ENCODE measurements at regions not wholly inside any gene's neighbourhood (a gene's known extent, or its start where the extent isn't known, plus 50 kb on each side); places are given as distances from the start of the nearest gene placed in this dataset.

DNA sequence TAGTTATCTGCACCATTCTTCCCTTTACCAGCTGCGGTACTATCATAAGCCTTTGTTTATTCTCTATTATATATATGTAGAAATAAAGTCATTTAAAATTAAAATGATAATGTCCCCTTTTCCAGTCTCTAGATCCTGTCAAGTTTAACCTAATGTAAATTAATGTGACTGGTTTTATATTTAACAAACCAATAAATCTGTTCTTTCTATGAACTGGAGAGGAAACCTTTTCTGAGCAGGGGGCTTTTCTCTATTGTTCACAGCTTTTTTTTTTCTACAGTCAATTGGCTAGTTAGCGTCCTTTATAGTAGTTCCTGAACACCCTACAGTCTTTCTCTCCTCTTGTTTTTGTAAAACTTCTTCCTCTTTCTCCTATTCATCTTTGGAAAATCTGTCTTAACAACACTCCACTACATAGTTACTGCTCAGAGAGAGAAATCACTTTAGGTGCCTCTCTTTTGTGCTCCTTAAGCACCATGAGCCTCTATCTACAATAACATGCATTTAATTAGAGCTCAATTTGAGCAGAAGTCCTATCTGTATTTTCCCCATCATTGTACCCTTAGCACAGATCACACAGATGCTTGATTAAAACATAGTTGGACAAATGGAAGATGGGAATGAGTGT lies 332.6 kb upstream of the SYT1 start:
- no peak overlapping the region for H3K27ac ChIP-seq
- TF ChIP-seq, protein P1, sequence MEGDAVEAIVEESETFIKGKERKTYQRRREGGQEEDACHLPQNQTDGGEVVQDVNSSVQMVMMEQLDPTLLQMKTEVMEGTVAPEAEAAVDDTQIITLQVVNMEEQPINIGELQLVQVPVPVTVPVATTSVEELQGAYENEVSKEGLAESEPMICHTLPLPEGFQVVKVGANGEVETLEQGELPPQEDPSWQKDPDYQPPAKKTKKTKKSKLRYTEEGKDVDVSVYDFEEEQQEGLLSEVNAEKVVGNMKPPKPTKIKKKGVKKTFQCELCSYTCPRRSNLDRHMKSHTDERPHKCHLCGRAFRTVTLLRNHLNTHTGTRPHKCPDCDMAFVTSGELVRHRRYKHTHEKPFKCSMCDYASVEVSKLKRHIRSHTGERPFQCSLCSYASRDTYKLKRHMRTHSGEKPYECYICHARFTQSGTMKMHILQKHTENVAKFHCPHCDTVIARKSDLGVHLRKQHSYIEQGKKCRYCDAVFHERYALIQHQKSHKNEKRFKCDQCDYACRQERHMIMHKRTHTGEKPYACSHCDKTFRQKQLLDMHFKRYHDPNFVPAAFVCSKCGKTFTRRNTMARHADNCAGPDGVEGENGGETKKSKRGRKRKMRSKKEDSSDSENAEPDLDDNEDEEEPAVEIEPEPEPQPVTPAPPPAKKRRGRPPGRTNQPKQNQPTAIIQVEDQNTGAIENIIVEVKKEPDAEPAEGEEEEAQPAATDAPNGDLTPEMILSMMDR (IDR thresholded peaks at IDR 0.05): no peak
- TF ChIP-seq ZFX (IDR thresholded peaks at IDR 0.05; ENCODE audit: borderline replicate concordance): no peak

DNA sequence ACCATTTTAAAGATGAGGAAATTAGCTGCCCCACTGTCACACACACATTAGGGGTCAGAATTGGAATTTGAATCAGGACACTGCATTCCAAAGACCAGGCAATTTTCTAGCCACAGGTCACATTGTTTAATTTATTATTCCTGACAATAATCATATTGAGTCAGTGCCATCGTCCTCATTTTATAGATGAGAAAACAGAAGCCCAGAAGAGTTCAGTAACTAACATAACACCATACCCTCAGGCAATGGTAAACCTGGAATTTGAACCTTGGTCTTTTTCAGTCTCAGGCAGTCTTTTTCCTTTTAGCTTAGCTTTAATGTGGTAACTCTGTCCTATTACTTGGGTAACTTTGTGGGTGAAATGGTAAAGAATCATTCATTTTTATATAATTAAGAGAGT lies 330.3 kb upstream of the SYT1 start:
- no peak overlapping the region for H3K27ac ChIP-seq
- no peak for TF ChIP-seq ZFX (IDR thresholded peaks at IDR 0.05; ENCODE audit: borderline replicate concordance)
- TF ChIP-seq, protein P1 (IDR thresholded peaks at IDR 0.05): no peak

DNA sequence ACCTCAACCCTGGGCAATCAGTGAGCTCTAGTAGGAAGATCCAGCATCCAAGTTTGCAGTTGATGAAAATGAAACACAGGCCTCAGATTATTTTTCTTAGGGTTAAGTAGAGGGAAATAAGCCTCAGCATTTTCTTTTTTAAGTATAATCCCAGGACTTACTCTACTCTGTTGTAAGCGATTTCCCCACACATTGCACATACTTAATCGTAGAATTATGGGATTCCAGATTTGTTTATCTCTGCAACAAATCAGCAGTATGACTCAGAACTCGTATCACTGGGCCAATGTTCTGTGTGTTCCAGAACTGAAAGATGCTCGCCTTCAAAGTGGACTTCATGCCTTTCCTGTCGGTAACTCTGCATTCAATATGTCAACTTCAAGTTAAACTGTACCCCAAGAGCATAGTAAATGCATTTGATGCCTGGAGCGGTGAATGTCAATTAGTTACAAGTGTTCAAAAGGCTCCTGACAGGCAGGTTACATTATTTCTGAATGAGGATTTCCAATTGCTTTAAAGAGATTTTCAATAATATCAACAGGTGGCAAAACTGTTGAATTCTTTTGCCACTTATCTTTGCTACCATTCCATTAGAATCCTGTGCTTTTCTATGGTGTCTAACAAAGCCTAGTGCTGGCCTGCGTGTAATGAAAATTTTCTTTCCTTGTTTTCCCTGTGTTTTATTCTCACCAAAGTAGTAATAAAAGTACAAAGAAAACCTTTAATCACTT lies 323.8 kb upstream of the SYT1 start:
- no peak overlapping the region for H3K27ac ChIP-seq
- no peak for TF ChIP-seq ZFX (IDR thresholded peaks at IDR 0.05; ENCODE audit: borderline replicate concordance)
- TF ChIP-seq, protein P1 (IDR thresholded peaks at IDR 0.05): no peak

DNA sequence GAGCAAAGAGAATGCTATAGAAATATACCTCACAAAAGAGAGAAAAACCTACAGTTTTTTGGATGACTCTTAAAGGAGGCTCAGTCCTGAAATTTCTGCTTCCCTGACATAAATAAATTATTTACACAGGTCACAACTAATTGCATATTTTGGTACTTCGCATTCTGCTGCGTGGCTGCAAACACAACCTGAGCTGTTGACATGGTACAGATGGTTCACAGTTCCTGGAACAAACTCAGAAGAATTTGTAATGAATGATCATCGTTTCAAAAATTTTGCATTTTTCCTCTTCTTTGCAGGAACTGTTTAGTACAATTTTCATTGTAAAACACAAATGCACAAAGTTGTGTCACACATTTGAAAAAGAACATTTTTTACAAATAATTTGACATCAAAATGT lies 313.7 kb upstream of the SYT1 start:
- H3K27ac ChIP-seq: no peak overlapping the region
- TF ChIP-seq, protein P1 (IDR thresholded peaks at IDR 0.05): no peak
- no peak for TF ChIP-seq ZFX (IDR thresholded peaks at IDR 0.05; ENCODE audit: borderline replicate concordance)

DNA sequence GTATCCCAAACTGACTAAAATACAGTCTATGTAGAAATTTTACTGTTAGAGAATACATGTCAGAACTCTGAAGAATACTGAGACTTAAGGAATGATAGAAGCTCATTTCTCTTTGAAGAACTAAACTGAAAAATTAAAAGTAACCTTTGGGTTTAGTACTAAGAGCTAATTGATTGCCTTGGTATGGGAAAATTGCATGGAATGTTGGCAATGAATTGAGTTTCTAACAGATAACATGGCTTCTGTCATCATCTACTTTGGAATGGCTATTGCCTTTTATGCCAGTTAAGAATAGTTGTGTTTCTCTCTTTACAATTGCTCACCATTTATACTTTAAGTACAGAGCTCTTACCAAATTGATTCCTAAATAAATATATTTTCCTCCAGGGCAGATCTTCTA lies 308.8 kb upstream of the SYT1 start:
- H3K27ac ChIP-seq: no peak overlapping the region
- TF ChIP-seq, protein P1 (IDR thresholded peaks at IDR 0.05): no peak
- no peak for TF ChIP-seq ZFX (IDR thresholded peaks at IDR 0.05; ENCODE audit: borderline replicate concordance)

DNA sequence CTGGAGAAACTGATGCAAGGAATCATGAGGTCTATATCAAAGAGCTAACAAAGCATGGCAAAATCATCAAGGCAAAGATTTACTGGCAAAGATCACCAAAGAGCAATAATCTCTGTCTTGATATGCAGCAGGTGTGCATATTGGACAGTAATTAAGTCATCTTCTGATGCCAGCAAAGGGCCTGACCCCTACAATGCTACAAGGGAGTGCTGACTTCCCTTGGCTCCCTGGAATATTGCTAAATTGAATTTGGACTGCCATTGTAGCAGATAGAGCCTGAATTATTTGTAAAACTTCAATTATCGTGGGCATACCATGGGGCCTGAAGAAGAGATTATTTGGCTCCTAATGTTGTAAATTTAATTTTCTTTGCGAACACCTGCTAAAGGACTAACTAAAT lies 307.9 kb upstream of the SYT1 start:
- no peak overlapping the region for H3K27ac ChIP-seq
- TF ChIP-seq, protein P1 (IDR thresholded peaks at IDR 0.05): no peak
- no peak for TF ChIP-seq ZFX (IDR thresholded peaks at IDR 0.05; ENCODE audit: borderline replicate concordance)

DNA sequence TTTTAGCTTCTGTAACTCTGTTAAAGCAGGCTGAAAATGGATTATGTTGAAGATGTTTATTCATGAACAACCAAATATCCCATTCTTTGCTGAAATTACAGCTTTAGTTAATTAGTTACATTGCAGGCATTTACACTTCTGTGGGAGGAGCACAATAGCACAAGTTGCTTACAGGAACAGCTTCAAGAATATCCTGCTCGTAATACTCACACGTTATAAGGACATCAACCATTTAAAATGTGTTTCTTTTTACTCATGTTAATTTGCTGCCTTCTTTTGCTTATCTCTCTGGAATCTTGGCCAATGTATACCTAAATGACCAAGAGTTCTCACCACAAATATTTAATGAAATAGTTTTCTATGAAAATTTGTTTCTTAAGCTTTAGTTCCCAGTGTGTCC lies 305.2 kb upstream of the SYT1 start:
- no peak for TF ChIP-seq ZFX (IDR thresholded peaks at IDR 0.05; ENCODE audit: borderline replicate concordance)
- TF ChIP-seq, protein P1 (IDR thresholded peaks at IDR 0.05): no peak
- no peak overlapping the region for H3K27ac ChIP-seq

All from 22Rv1 (cell line).